HG03469 (cell line): ENCODE measurements at regions not wholly inside any gene's neighbourhood (a gene's known extent, or its start where the extent isn't known, plus 50 kb on each side); places are given as distances from the start of the nearest gene placed in this dataset.

Source experiments
- ATAC-seq: cut with Tn5 transposase; IDR thresholded peaks from one replicate; pipeline ENCODE4 v1.9.1; 2021; ENCODE audit warnings: mild to moderate bottlenecking, moderate library complexity, moderate number of reproducible peaks; ENCODE audit not compliant: unreplicated experiment

DNA sequence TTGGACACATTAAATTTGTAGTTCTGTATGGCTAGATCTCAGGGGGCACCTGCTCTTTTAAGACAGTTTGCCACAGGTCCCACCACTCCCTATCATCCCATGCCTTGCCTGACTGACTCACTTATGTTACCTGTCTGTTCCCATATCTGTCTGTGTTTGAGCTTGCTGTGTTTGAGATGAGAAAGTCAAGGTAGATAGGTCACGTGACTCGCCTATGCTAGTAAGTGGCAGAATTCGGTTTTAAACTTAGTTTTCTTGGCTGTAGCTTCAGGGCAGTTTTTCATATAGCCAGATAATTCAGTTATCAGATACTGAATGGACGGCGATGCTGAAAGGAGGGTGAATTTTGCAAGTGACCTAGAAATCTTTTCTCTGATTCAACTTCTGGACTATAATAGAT is 348.4 kb downstream of the RPS24 start:
- ATAC-seq = no peak

DNA sequence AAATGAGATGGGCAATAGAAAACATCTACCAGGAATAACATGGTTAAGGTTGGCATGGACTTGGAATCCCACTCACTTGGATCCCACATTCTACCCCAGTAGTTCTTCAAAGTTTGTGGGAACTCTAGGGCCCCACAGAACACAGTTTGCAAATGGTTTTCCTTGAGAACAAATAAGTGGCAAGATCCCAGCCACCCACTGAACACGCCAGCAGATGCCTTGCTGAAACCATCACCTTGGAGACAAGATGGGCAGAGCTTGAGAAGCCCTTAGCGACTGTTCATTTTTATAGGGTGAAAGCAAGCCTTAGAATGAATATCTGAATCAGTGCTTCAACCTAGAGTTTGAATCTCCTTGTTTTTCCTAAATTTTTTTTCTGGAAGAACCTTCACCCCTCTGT is 349.1 kb downstream of the RPS24 start:
- no peak for ATAC-seq

DNA sequence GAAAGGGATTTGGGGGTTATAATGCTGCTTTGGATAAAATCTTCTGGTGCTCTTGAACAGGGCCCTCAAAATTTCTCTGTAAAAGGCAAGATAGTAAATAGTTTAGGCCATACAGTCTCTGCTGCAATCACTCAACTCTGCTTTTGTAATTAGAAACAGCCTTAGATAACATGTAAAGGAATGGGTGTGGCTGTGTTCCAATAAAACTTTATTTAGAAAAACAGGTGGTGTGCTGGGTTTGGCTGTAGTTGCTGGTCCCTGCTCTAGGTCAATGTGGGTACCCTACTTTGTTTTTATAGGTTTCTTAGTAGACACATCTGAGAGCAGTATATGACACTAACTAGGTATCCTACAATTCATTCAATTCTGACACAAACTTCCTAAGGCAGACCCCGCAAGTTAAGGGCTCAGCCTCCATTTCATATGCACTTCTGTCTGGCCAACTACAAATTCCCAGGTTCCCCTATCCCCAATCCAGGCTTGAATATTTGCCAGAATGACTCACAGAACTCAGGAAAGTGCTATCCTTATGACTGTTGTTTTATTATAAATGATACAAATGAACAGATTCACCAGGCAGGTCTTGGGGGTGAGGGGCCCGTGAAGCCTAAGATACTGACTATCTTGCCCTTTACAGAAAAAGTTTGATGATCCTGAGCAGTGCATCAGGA is 349.9 kb downstream of the RPS24 start:
- ATAC-seq = no peak

DNA sequence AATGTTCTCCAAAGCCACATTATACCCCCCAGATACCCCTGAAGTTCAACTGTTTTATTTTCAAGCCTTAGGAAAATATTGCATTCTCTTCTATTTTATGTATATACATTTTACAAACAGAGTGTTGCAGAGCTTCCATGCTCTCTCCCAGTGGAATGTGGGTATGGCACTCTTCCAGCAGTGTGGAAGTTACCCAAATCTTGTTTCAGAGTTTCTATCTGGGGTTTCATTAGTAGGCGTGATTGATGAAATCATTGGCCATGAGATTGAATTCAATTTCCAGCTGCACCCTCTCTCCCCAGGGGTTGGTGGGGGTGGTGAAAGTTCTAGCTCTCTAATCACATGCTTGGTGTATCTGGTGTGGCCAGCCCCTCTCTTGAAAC is 350.4 kb downstream of the RPS24 start:
- no peak for ATAC-seq

DNA sequence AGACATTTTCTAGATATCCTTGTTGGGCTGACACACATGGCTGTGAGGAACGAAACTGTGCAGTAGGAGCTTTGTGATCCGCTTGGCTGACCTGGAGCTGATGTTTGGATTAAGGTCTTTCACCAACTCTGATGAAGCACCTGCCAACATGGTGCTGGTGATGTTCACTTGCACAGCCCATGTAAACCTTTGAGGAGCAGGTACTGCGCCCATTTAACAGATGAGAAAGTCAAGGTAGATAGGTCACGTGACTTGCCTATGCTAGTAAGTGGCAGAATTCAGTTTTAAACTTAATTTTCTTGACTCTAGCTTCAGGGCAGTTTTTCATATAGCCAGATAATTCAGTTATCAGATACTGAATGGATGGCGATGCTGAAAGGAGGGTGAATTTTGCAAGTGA is 351.9 kb downstream of the RPS24 start:
- ATAC-seq = no peak

GRCh38 chr10:78386509-78386908 is 352.8 kb downstream of the RPS24 start:
- no peak for ATAC-seq

DNA sequence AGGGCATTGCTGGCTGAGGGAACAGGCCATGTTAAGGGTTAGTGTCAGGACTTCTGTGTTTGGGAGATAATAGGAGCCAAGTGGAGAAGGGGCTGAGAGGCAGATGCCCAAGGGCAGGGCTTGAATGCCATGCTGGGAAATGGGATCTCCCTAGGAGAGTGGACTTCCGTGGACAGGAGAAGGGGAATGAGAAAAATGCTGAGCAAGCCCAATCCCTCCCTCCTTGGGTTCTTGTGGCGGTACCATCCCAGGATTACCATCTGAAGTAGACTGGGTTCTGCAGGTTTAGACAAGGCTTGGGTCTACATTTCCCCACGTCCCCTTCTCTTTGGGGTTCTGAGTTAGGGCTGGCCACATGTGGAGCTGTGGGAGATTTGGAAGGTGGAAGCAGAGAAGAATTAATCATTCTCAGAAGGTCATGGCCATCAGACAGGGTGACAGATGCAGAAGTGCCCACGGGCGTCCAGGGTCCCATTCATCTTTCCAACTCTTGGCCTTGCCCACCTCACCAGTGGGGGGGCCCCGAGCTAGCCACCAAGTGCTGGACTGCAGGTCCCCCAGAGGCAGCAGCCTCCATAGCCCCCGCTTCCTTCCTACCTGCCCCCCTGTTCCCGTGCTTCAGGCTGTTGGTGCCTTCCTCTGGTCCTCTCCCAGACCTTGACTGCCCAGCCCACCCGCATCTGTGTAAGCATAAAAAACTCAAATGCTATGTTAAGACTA is 354.8 kb downstream of the RPS24 start:
- no peak for ATAC-seq

DNA sequence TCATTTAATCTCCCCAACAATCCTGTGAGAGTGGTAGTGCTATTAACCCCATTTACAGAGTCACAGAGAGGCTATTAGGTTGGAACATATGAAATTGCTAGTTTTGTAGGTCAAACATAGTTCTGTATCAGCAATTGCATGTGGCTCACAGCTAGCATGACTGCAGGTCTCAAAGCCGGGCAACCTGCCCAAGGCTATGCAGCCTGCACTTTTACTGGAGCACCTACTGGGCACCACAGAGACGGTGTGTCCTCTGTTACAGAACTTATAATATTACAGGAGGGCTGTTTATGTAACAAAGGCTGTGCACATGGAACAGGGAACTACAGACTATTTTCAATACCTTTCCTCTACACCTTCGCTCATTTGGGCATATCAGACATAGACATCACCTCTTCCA is 355.8 kb downstream of the RPS24 start:
- no peak for ATAC-seq

DNA sequence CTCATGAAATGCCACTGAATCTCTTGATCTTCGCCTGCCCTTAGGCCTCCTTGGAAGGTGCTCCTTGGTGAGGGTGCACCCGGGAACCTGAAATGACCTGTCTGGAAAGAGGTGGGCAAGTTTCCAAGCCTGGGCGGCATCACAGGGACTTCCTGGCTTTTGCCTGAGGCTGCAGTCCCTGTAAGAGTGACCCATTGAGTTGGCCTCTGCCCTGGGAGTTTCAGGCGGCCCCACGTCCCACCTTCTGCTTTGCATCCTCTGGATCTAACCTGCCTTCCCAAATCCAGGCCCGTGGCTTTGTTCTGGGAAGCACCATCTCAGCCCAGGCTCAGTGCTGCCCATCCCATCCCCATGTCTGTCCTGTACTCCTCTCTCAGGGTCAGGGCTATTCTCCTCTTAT is 356.4 kb downstream of the RPS24 start:
- no peak for ATAC-seq

DNA sequence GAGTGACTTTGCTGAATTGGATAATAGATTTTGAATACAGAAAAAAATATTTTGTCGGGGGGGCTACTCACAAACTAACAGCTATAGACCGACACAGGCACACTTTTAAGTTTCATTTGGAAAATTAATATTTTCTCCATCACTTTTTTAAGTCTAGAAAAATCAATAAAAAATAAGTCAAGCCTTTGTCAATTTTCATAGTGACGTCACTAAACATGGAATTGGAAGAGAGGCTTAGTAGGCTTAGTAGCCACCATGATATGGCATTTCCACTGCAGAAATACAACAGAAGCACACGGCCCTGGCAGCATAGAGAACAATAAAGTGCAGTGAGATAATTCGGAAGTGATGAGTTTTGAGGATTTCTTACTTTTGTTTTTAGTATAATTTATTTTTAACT is 357.2 kb downstream of the RPS24 start:
- ATAC-seq = no peak

DNA sequence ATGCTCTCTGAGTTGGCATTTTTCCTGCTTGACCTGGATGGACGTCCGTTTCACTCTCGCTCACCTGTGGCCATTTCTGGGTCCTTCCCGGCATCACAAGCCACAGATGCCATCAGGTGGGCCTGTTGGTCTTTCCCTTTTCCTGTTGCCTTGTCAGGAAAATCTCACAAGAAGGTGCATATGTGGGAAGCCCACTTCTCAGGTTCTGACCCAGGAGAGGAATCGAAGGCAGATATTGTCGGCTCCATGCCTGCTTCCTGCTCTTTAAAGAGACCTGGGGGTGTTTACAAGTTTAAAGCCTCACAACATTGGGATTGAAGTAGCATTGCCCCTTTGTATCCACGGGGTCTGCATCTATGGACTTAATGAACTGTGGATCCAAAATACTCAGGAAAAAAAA is 357.9 kb downstream of the RPS24 start:
- ATAC-seq = no peak

DNA sequence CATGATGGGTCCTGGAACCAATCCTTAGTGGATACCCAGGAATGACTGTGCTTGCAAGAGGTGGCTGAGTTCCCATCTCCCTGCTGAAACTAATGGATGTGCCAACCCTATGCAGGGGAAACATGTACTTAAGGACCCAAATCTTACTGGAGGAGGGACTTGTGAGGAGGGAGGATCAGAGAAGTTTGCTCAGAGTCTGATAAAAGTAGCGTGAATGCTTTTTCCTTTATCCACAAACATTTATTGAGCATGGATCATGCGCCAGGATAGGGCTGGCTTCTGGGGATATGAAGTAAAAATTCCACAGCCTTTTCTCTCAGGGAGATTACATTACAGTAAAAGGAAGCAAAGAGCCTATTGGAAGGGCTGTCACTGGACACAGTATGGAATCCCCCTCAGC is 358.5 kb downstream of the RPS24 start:
- ATAC-seq = no peak

DNA sequence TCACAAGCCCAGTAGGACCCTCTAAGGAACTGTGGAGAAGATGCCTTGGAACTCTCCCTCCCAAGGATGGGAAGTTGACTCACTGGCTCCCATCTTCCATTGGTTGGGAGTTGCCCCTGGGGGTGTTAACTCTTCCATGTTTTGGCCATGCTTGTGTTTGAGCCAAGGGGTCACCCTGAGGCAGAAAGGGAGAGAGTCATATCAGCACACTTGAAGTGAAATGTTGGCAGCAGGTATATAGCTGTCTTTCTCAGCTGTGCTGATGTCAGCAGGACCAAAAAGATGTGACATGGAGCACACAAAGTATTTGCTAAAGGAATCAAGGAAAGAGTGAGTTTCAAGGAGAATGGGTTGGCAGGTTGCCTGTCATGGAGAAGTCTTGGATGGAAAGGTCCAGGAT is 359.4 kb downstream of the RPS24 start:
- no peak for ATAC-seq

DNA sequence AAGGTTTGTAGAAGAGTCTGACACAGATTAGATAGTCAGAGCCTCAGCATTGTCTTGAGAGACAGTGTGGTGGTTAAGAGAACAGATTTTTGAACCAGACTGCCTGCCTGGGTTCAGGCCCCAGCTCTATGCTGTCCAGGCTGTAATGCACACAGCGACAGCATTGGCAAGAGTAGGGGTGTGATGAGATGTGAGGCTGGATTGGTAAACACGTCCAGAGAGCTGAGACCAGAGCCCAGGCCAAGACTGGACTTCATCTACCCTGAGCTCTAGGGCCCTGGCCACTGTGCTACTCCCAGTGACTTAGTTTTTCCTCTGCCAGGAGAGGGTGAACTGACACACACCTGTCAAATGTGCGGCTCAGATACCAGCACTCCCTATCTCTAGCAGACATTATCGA is 360.4 kb downstream of the RPS24 start:
- ATAC-seq = no peak

DNA sequence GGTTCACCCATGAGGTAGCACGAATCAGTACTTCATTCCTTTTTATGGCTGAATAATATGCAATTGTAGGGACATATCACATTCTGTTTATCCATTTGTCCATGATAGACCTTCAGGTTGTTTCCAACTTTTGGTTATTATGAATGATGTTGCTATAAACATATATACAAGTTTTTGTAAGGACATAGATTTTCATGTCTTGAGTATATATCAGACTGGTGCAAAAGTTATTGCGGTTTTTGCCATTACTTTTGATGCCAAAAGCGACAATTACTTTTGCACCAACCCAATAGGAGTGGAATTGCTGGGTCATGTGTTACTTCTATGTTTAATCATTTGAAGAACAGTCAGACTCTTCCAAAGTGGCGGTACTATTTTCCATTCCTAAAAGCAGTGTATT is 361.5 kb downstream of the RPS24 start:
- ATAC-seq = no peak

DNA sequence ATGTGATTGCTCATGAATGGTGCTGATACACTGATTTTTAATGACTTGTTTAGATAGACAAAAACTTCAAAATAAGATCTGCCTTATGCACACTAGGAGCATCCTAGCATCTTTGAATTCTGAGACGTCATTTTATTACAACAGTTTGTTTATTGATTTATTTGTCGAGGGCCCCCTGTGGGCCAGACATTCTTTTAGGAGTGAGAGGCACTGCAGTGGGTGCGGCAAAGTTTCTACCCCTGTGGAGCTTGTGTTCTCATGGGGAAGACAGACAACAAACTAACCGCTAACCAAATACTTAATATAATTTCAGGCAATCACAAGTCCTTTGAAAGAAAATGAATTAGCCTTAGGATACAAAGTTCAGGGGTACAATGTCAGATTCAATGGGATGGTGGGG is 363.1 kb downstream of the RPS24 start:
- no peak for ATAC-seq

DNA sequence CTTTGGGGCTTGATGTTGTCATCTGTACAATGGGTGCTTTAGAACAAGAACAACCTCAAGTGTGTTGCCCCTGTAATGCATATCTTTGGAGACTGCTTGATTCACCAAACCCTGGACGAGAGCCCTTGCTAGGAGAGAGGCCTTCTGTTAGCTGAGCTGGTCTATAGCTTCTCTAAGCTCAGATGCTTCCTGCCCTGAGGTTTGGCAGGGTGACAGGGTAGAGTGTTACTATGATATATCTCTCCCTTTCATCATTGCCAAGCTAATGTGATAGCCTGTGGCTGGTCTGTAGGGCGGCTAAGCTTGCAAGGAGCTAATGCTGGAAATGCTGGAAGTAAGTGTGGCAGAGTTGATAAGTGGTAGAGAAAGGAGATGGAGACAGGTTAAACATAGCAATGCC is 364.1 kb downstream of the RPS24 start:
- no peak for ATAC-seq

DNA sequence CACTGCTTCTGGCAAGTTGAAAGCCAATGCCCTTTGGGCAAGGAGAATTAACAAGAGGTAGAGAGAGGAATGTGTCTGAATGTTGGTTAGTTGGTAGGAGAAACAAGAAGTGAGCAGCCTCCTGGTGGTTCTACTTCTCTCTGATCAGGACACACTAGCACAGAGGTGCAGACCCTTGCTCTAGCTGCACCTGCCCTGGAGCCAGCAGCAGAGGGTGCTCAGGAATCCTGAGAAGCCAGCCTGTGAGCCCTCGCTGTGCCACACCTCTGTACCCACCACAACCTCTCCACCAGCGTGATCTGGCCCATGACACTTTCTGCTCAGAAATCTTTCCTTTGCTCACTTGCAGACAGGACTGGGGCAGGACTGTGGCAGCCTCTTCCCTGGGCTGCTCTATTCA is 364.7 kb downstream of the RPS24 start:
- ATAC-seq = no peak

GRCh38 chr10:78401624-78402367 is 368.1 kb downstream of the RPS24 start:
- ATAC-seq = no peak

- ATAC-seq = no peak
Measured at GRCh38 chr10:78402591-78402990, 368.9 kb downstream of the RPS24 start.

DNA sequence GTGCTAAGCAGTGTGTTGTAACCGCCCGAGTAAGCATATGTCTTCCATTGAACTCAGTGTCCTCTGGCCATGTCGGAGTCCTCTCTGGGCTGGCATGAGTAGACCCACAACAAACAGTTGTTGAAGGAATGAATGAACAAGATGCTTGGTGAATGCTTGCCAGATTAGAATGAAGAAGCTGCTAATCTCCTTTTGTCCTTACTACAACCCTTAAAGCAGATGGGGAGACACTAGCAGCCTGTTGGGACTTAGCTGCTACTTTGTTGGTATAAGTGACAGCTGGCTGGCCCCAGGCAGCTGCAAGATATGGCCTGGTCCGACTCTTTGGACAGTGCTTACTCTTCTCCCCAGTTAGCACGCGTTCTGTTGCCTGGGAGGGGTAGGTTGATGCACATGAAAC is 370.1 kb downstream of the RPS24 start:
- ATAC-seq = no peak

GRCh38 chr10:78404296-78404695 is 370.6 kb downstream of the RPS24 start:
- no peak for ATAC-seq
